C4-2B (cell line): ENCODE measurements at regions not wholly inside any gene's neighbourhood (a gene's known extent, or its start where the extent isn't known, plus 50 kb on each side); places are given as distances from the start of the nearest gene placed in this dataset.
"Not testable (repeated sequence)": the region's sequence is repeated elsewhere in the genome, so short reads cannot be mapped to it uniquely, and the experiment has no call there.

Source experiments
- ZFX ChIP-seq: fragments of 450-650 bp; IDR thresholded peaks from 2 replicates; pipeline ENCODE4 v1.6.1; 2017
- TF ChIP-seq, protein P1 (sequence below): fragments of 450-650 bp; conservative IDR thresholded peaks from 2 replicates; pipeline ENCODE4 v1.5.1; 2017; ENCODE audit warnings: mild to moderate bottlenecking

DNA sequence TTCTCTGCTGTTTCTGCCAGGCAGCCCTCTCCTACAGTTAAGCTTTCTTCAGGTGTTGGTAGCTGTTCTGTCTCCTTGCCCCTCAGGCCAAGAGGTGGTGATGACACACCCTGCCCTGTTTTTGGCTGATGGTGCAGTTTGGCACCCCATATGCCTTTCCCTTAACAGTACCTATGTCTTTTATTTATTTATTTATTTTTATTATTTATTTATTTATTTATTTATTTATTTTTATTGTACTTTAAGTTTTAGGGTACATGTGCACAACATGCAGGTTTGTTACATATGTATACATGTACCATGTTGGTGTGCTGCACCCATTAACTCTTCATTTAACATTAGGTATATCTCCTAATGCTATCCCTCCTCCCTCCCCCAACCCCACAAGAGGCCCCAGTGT is 555.8 kb upstream of the NBEA start:
- TF ChIP-seq, protein P1, sequence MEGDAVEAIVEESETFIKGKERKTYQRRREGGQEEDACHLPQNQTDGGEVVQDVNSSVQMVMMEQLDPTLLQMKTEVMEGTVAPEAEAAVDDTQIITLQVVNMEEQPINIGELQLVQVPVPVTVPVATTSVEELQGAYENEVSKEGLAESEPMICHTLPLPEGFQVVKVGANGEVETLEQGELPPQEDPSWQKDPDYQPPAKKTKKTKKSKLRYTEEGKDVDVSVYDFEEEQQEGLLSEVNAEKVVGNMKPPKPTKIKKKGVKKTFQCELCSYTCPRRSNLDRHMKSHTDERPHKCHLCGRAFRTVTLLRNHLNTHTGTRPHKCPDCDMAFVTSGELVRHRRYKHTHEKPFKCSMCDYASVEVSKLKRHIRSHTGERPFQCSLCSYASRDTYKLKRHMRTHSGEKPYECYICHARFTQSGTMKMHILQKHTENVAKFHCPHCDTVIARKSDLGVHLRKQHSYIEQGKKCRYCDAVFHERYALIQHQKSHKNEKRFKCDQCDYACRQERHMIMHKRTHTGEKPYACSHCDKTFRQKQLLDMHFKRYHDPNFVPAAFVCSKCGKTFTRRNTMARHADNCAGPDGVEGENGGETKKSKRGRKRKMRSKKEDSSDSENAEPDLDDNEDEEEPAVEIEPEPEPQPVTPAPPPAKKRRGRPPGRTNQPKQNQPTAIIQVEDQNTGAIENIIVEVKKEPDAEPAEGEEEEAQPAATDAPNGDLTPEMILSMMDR: not testable (repeated sequence)
- TF ChIP-seq ZFX: not testable (repeated sequence)
